ENCODE measurements at regions not wholly inside any gene's neighbourhood (a gene's known extent, or its start where the extent isn't known, plus 50 kb on each side); places are given as distances from the start of the nearest gene placed in this dataset.

DNA sequence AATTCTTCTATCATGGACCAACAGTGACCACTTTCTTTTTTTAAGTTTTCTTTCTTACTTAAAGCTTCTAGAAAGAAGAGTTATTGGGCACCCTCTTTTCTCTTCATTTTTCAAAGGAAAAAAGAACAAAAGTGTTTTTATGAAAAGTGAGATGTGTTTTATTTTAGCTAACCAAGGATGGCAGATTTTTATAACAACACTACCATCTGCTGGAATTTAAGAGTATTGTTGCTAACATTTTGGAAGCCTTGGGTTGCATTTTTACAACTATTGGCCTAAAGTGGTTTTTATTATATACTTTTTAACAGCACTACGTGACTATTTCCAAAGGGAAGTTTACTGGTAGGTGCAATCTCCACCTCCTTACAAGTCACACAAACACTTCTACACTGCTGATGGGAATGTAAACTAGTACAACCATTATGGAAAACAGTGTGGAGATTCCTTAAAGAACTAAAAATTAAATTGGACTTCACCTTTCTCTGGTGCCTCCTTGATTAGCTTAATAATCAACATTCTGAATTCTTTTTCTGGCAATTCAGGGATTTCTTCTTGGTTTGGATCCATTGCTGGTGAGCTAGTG is 237.7 kb upstream of the AGTR1 start:
- BruUV-seq (replicated peaks), result no TSS peak
- Histone ChIP-seq H3K9me3 (ENCODE audit: control insufficient read depth, insufficient read depth, low read depth, low read length) (no peaks in the 10 kb centered on the region), H3K36me3 (ENCODE audit: control insufficient read depth, insufficient read depth, low read length) (no peaks in the 10 kb centered on the region), H3K27me3 (ENCODE audit: control insufficient read depth, insufficient read depth, low read length) (no peaks in the 10 kb centered on the region), H3K4me1 (ENCODE audit: control insufficient read depth, insufficient read depth, low read length) (no peaks in the 10 kb centered on the region), H3K4me3 (ENCODE audit: low read depth in 2 of 2, low read length in 2 of 2) (no peak overlapping the region), H3K27ac (ENCODE audit: low read length) (no peak overlapping the region)
- intact Hi-C loops (cut with micrococcal nuclease; ENCODE audit: unreplicated experiment), result no loop called here
- ATAC-seq (no peak), DNase-seq (ENCODE audit: low read depth, low spot score) (no peak)
- POLR2A ChIA-PET, result no interaction called here
- in situ Hi-C loops (cut with HindIII; ENCODE audit: low pct_unique_long_range_greater_than_20kb, low sequenced_read_pairs), result no loop called here
- TF ChIP-seq, protein P1, sequence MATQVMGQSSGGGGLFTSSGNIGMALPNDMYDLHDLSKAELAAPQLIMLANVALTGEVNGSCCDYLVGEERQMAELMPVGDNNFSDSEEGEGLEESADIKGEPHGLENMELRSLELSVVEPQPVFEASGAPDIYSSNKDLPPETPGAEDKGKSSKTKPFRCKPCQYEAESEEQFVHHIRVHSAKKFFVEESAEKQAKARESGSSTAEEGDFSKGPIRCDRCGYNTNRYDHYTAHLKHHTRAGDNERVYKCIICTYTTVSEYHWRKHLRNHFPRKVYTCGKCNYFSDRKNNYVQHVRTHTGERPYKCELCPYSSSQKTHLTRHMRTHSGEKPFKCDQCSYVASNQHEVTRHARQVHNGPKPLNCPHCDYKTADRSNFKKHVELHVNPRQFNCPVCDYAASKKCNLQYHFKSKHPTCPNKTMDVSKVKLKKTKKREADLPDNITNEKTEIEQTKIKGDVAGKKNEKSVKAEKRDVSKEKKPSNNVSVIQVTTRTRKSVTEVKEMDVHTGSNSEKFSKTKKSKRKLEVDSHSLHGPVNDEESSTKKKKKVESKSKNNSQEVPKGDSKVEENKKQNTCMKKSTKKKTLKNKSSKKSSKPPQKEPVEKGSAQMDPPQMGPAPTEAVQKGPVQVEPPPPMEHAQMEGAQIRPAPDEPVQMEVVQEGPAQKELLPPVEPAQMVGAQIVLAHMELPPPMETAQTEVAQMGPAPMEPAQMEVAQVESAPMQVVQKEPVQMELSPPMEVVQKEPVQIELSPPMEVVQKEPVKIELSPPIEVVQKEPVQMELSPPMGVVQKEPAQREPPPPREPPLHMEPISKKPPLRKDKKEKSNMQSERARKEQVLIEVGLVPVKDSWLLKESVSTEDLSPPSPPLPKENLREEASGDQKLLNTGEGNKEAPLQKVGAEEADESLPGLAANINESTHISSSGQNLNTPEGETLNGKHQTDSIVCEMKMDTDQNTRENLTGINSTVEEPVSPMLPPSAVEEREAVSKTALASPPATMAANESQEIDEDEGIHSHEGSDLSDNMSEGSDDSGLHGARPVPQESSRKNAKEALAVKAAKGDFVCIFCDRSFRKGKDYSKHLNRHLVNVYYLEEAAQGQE (IDR thresholded peaks at IDR 0.05; ENCODE audit: insufficient read depth in 1 of 2, low read depth in 2 of 2, low read length in 1 of 2), result no peak
- peak; percentile 26; the same call in 1 of the 2 replicates for TF ChIP-seq CTCF (IDR thresholded peaks at IDR 0.05)
- CTCF ChIA-PET, result no interaction called here

- no peak for ATAC-seq
- Histone ChIP-seq H3K36me3 (ENCODE audit: control insufficient read depth, insufficient read depth, low read length) (no peaks in the 10 kb centered on the region), H3K27ac (ENCODE audit: low read length) (no peak overlapping the region), H3K4me3 (ENCODE audit: low read depth in 2 of 2, low read length in 2 of 2) (no peak overlapping the region), H3K4me1 (ENCODE audit: control insufficient read depth, insufficient read depth, low read length) (no peaks in the 10 kb centered on the region), H3K27me3 (ENCODE audit: control insufficient read depth, insufficient read depth, low read length) (no peaks in the 10 kb centered on the region), H3K9me3 (ENCODE audit: control insufficient read depth, insufficient read depth, low read depth, low read length) (no peaks in the 10 kb centered on the region)
- intact Hi-C loops (cut with micrococcal nuclease; ENCODE audit: unreplicated experiment) (no loop called here), in situ Hi-C loops (cut with HindIII; ENCODE audit: low pct_unique_long_range_greater_than_20kb, low sequenced_read_pairs) (no loop called here)
- TF ChIP-seq POLR2AphosphoS5 (IDR thresholded peaks at IDR 0.05; ENCODE audit: low read depth, low read length) (no peak), SIN3A (IDR thresholded peaks at IDR 0.05; ENCODE audit: borderline replicate concordance, insufficient read depth, low read depth, low read length) (no peak), CTCF (IDR thresholded peaks at IDR 0.05) (no peak), TCF7L2 (IDR thresholded peaks at IDR 0.05; ENCODE audit: low read depth, low read length) (no peak)
- TF ChIP-seq, protein P1 (IDR thresholded peaks at IDR 0.05; ENCODE audit: insufficient read depth in 1 of 2, low read depth in 2 of 2, low read length in 1 of 2), result no peak
- ChIA-PET CTCF (no interaction called here), POLR2A (no interaction called here)
- no TSS peak for BruUV-seq (replicated peaks)
- DNase-seq (ENCODE audit: low read depth, low spot score), result no peak
Observed at GRCh38 chr3:148460686-148461085, 237.0 kb upstream of the AGTR1 start.

Data from Panc1 (cell line).